ENCODE measurements at regions not wholly inside any gene's neighbourhood (a gene's known extent, or its start where the extent isn't known, plus 50 kb on each side); places are given as distances from the start of the nearest gene placed in this dataset.

DNA sequence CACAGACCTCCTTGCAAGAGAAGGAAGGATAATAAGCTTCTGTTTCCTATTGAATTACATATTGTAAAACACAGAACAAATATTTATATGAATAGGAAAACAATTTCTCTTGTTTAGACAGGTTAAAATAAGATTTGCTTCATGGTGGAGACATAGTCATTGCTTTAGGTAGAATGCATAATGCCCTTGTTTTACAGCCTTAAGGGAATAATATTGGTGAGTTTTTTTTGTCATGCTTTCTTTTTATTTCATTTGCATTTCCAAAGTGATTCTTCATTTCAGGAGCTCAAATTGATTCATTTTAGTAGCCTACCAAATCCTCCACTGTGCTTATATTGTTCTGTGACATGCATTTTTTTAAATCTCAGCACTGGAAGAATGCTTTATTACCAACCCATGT lies 690.7 kb downstream of the OLFM4 start:
- DNase-seq (ENCODE audit: low read depth, low spot score) (no peak), FAIRE-seq (no peak)
- Histone ChIP-seq H3K4me2 (ENCODE audit: control insufficient read depth, extremely low read depth, insufficient read depth, low read depth, low read length) (no peak overlapping the region), H3K79me2 (ENCODE audit: control insufficient read depth, insufficient read depth, low read length) (no peaks in the 10 kb centered on the region), H3K27ac (ENCODE audit: control insufficient read depth, insufficient read depth, low read length) (no peak overlapping the region), H2AFZ (ENCODE audit: control insufficient read depth, low read length) (no peak overlapping the region), H3K9ac (ENCODE audit: control insufficient read depth, extremely low read depth, insufficient read depth, low read length) (no peak overlapping the region), H3K27me3 (ENCODE audit: control insufficient read depth, extremely low read depth, insufficient read depth, low read length) (no peaks in the 10 kb centered on the region), H3K4me1 (ENCODE audit: control insufficient read depth, extremely low read depth, insufficient read depth, low read length) (no peaks in the 10 kb centered on the region), H3K36me3 (ENCODE audit: control insufficient read depth in 2 of 2, extremely low read depth in 1 of 2, insufficient read depth in 2 of 2, low read length in 2 of 2) (no peaks in the 10 kb centered on the region), H4K20me1 (ENCODE audit: control insufficient read depth, extremely low read depth, insufficient read depth, low read length) (no peaks in the 10 kb centered on the region), H3K9me1 (ENCODE audit: control insufficient read depth, extremely low read depth, insufficient read depth, low read length) (no peaks in the 10 kb centered on the region), H3K9me3 (ENCODE audit: control insufficient read depth, low read depth, low read length) (no peaks in the 10 kb centered on the region), H3K4me3 (ENCODE audit: control insufficient read depth in 2 of 3, extremely low read depth in 1 of 3, insufficient read depth in 2 of 3, low read depth in 1 of 3, low read length in 3 of 3) (no peak overlapping the region)
- dilution Hi-C loops (cut with MboI; ENCODE audit: extremely low pct_ligation_motif_present, low sequenced_read_pairs), result no loop called here
- TF ChIP-seq, protein P1, sequence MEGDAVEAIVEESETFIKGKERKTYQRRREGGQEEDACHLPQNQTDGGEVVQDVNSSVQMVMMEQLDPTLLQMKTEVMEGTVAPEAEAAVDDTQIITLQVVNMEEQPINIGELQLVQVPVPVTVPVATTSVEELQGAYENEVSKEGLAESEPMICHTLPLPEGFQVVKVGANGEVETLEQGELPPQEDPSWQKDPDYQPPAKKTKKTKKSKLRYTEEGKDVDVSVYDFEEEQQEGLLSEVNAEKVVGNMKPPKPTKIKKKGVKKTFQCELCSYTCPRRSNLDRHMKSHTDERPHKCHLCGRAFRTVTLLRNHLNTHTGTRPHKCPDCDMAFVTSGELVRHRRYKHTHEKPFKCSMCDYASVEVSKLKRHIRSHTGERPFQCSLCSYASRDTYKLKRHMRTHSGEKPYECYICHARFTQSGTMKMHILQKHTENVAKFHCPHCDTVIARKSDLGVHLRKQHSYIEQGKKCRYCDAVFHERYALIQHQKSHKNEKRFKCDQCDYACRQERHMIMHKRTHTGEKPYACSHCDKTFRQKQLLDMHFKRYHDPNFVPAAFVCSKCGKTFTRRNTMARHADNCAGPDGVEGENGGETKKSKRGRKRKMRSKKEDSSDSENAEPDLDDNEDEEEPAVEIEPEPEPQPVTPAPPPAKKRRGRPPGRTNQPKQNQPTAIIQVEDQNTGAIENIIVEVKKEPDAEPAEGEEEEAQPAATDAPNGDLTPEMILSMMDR (optimal IDR thresholded peaks at IDR 0.05 in 1 of 3, IDR thresholded peaks at IDR 0.05 in 1 of 3, conservative IDR thresholded peaks at IDR 0.05 in 1 of 3; ENCODE audit: extremely low read depth in 1 of 3, insufficient read depth in 2 of 3, low read length in 3 of 3), result no peak
- TF ChIP-seq EZH2 (IDR thresholded peaks at IDR 0.05; ENCODE audit: low read length), result no peak

GRCh38 chr13:53732664-53733063 lies 704.1 kb downstream of the OLFM4 start:
- Histone ChIP-seq H3K79me2 (ENCODE audit: control insufficient read depth, insufficient read depth, low read length) (no peaks in the 10 kb centered on the region), H2AFZ (ENCODE audit: control insufficient read depth, low read length) (no peak overlapping the region), H4K20me1 (ENCODE audit: control insufficient read depth, extremely low read depth, insufficient read depth, low read length) (no peaks in the 10 kb centered on the region), H3K4me1 (ENCODE audit: control insufficient read depth, extremely low read depth, insufficient read depth, low read length) (no peaks in the 10 kb centered on the region), H3K9ac (ENCODE audit: control insufficient read depth, extremely low read depth, insufficient read depth, low read length) (no peak overlapping the region), H3K27ac (ENCODE audit: control insufficient read depth, insufficient read depth, low read length) (no peak overlapping the region), H3K9me1 (ENCODE audit: control insufficient read depth, extremely low read depth, insufficient read depth, low read length) (no peaks in the 10 kb centered on the region), H3K9me3 (ENCODE audit: control insufficient read depth, low read depth, low read length) (peaks cover 3% of the 10 kb centered on the region), H3K36me3 (ENCODE audit: control insufficient read depth in 2 of 2, extremely low read depth in 1 of 2, insufficient read depth in 2 of 2, low read length in 2 of 2) (no peaks in the 10 kb centered on the region), H3K4me3 (ENCODE audit: control insufficient read depth in 2 of 3, extremely low read depth in 1 of 3, insufficient read depth in 2 of 3, low read depth in 1 of 3, low read length in 3 of 3) (no peak overlapping the region), H3K4me2 (ENCODE audit: control insufficient read depth, extremely low read depth, insufficient read depth, low read depth, low read length) (no peak overlapping the region), H3K27me3 (ENCODE audit: control insufficient read depth, extremely low read depth, insufficient read depth, low read length) (no peaks in the 10 kb centered on the region)
- FAIRE-seq (no peak), DNase-seq (ENCODE audit: low read depth, low spot score) (no peak)
- dilution Hi-C loops (cut with MboI; ENCODE audit: extremely low pct_ligation_motif_present, low sequenced_read_pairs), result no loop called here
- TF ChIP-seq, protein P1 (optimal IDR thresholded peaks at IDR 0.05 in 1 of 3, IDR thresholded peaks at IDR 0.05 in 1 of 3, conservative IDR thresholded peaks at IDR 0.05 in 1 of 3; ENCODE audit: extremely low read depth in 1 of 3, insufficient read depth in 2 of 3, low read length in 3 of 3), result no peak
- TF ChIP-seq EZH2 (IDR thresholded peaks at IDR 0.05; ENCODE audit: low read length), result no peak
